ENCODE measurements at regions not wholly inside any gene's neighbourhood (a gene's known extent, or its start where the extent isn't known, plus 50 kb on each side); places are given as distances from the start of the nearest gene placed in this dataset.

DNA sequence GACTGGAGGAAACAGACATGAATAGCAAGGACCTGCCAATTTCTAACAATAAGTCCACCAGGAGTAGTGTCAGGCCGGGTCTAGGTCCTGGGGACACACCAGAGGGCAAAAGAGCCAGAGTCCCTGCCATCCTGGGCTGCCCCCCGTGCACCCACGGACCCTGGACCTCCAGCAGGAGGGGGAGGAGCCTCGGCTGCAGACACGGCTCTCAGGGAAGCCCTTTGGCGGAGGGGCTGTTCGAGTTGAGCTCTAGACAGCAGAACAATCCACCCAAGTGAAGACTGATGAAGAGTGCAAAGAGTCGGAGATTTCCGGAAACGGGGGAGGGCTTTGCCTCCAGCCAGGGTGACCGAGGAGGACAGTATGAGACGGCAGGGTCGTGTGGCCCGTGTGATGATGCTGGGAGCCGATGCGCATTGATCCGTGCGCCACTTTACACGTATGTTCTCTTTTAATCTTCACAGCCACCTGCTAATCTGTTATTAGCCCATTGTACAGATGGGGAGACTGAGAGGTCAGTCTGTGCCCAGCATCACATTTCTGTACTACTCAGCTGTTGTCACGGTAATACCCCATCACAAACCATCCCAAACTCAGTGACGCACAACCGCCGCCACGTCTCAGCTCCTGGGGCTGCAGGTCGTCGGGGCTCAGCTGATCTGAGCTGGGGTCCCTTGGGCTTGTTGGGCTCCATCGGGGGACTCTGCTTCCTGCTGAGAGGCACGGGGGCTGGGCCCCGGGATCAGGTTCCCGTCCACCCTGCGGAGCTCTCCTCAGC is 502.0 kb downstream of the PREX1 start:
- in situ Hi-C loops (cut with MboI; ENCODE audit: low pct_unique_long_range_greater_than_20kb in 2 of 9, low sequenced_read_pairs in 9 of 9, unreplicated experiment in 9 of 9), result no loop called here
- WGBS, 10 experiments, result 80 to 100% (median 87%) methylated on average over 1 to 13 of the region's 31 CpGs; no CpG with 5 or more reads in 4 of the 10 experiments
- no peak overlapping the region for H3K27ac ChIP-seq
- ATAC-seq (replicated peaks in 6 of 8), result no peak
- peaks cover 25 to 35% of the 10 kb centered on the region in 2 donors for H3K4me1 ChIP-seq (replicated peaks in 1 of 2)
- H3K4me3 ChIP-seq, result no peak overlapping the region

DNA sequence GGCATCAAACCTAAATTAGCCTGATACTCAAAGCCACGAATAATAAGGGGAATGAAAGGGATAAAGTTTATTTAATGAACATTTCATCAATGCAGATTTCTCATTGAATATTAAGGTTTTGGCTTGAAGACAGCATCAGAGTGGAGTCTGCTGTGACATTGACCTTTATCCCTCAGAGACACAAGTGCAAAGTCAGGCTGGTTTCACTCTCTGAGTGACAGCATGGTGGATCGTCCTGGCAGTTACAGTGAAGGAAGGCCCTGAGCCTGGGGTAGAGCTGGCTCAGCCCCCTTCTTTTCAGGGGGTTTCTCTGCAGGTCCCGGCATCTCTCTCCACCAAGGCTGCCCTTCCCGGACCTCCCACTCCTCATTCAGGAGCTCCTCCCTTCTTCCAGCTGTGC is 503.1 kb downstream of the PREX1 start:
- WGBS, 10 experiments, result 40 to 100% (median 70%) methylated on average over 1 to 4 of the region's 4 CpGs; no CpG with 5 or more reads in 1 of the 10 experiments
- Histone ChIP-seq H3K4me1 (replicated peaks in 1 of 2) (peaks cover 22 to 24% of the 10 kb centered on the region in 2 donors), H3K4me3 (no peak overlapping the region), H3K27ac (no peak overlapping the region)
- no peak for ATAC-seq (replicated peaks in 6 of 8)
- in situ Hi-C loops (cut with MboI; ENCODE audit: low pct_unique_long_range_greater_than_20kb in 2 of 9, low sequenced_read_pairs in 9 of 9, unreplicated experiment in 9 of 9), result loop anchor here in 1 of 9 experiments (25.0 kb wide), 1 partner anchor 288 kb away; no protein-coding TSS in a partner anchor

DNA sequence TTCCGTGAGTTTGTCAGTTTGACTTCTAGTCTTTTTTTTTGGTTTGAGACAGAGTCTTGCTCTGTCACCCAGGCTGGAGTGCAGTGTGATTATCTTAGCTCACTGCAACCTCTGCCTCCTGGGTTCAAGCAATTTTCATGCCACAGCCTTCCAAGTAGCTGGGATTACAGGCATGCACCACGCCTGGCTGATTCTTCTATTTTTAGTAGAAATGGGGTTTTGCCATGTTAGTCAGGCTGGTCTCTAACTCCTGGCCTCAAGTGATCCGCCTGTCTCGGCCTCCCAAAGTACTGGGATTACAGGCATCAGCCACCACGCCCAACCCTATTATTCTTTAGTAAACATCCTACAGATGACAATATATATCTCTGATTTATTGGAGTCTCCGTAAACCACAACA is 506.5 kb downstream of the PREX1 start:
- H3K4me1 ChIP-seq (replicated peaks in 1 of 2), result peaks cover 7 to 13% of the 10 kb centered on the region in 2 donors
- in situ Hi-C loops (cut with MboI; ENCODE audit: low pct_unique_long_range_greater_than_20kb in 2 of 9, low sequenced_read_pairs in 9 of 9, unreplicated experiment in 9 of 9), result loop anchor here in 1 of 9 experiments (25.0 kb wide), 1 partner anchor 291 kb away; no protein-coding TSS in a partner anchor
- 38 to 100% (median 93%) methylated on average over 1 to 6 of the region's 6 CpGs for WGBS, 10 experiments
- ATAC-seq (replicated peaks in 6 of 8), result no peak
- H3K27ac ChIP-seq, result no peak overlapping the region
- no peak overlapping the region for H3K4me3 ChIP-seq

DNA sequence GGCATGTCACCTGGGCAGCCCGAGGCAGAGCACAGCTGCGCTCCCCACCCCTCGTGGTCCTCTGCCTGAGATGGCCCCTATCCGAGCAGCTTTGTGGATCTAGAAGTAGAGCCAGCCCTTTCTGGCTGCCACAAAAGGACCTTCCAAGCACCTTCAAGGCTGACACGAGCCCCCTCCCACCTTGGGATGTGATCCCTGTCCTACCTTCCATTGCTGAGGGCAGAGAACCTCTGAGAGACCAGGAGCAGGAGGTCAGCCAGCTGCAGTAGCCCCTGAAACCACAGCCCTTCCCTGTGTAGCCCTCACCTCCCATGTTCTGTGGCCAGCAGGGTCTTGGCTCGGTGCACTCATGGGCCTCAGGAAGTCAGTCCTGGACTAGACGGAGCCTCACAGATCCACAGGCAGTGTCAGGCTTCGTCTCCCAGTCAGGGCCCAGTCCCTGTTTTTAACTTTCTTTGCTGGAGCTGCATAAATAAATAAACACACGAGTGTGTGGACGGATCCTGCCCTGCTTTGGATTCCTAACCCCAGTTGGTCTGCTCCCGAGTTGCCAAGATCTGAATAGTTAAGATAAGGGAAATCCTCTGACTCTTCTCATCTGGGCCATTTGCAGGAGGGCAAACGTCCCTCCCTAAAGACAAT is 507.7 kb downstream of the PREX1 start:
- 9 to 91% (median 72%) methylated on average over 2 to 8 of the region's 12 CpGs; no CpG with 5 or more reads in 2 of the 10 experiments for WGBS, 10 experiments
- no peak overlapping the region for H3K27ac ChIP-seq
- peak in 5 of 8 experiments; percentile 8 to 87 (median 66) for ATAC-seq (replicated peaks in 6 of 8)
- peaks cover 7 to 12% of the 10 kb centered on the region in 2 donors for H3K4me1 ChIP-seq (replicated peaks in 1 of 2)
- in situ Hi-C loops (cut with MboI; ENCODE audit: low pct_unique_long_range_greater_than_20kb in 2 of 9, low sequenced_read_pairs in 9 of 9, unreplicated experiment in 9 of 9), result loop anchor here in 1 of 9 experiments (25.0 kb wide), 1 partner anchor 292 kb away; no protein-coding TSS in a partner anchor
- H3K4me3 ChIP-seq, result no peak overlapping the region

DNA sequence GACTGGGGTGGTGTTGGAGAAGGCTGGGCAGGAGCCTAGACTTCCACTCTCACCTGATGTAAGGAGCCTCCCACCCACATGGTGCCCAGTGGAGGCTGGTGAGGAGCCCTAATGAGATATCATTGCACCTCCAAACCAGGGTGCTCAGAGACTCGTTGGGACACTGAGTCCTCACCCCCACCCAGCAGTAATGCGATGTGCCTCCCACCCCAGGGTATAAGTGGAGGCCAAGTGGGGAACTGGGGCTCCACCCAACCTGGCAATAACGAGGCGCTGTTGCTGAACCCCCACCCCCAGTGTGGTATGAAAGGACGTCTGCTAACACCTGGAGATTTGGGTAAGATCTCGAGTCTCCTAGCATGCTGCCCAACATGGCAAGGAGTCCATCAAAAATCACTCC is 510.2 kb downstream of the PREX1 start:
- 33 to 87% (median 40%) methylated on average over 1 to 4 of the region's 6 CpGs; no CpG with 5 or more reads in 5 of the 10 experiments for WGBS, 10 experiments
- Histone ChIP-seq H3K27ac (no peak overlapping the region), H3K4me3 (no peak overlapping the region), H3K4me1 (replicated peaks in 1 of 2) (peaks cover 7 to 16% of the 10 kb centered on the region in 2 donors)
- in situ Hi-C loops (cut with MboI; ENCODE audit: low pct_unique_long_range_greater_than_20kb in 2 of 9, low sequenced_read_pairs in 9 of 9, unreplicated experiment in 9 of 9), result loop anchor here in 1 of 9 experiments (25.0 kb wide), 1 partner anchor 295 kb away; no protein-coding TSS in a partner anchor
- no peak for ATAC-seq (replicated peaks in 6 of 8)

DNA sequence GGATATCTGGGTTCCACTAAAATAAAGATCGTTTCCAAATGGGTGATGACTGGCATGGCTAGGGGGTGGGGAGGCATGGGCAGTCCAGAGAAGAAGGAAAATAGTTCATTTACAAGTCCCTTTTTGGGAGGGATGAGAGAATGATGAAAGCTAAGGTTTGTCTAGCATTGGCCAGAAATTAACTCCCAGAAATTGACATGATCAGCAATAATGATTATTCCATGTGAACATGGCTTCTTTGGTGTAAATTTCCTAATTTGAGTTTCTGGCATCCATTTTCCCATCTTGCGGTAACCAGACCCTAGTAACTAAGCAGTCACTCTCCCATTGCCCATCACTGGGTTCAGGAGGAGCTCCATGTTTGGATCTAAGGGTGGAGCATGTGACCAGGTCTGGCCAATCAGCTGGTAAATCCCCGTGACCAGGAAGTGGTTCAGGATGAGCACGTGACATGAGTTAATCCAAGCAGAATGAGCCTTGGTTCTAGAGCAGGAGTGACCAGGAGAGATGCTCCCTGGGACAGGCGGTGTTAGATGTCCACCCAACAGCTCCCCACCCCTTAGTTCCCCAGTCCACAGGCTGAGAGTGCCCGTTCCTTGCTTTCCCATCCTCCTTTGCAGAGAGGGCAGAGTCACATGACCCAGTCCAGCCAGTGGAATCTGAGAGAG is 512.7 kb downstream of the PREX1 start:
- H3K4me1 ChIP-seq (replicated peaks in 1 of 2), result peaks cover 6 to 12% of the 10 kb centered on the region in 2 donors
- no peak for ATAC-seq (replicated peaks in 6 of 8)
- H3K27ac ChIP-seq, result no peak overlapping the region
- 0 to 100% (median 96%) methylated on average over 1 to 5 of the region's 6 CpGs; no CpG with 5 or more reads in 2 of the 10 experiments for WGBS, 10 experiments
- in situ Hi-C loops (cut with MboI; ENCODE audit: low pct_unique_long_range_greater_than_20kb in 2 of 9, low sequenced_read_pairs in 9 of 9, unreplicated experiment in 9 of 9), result loop anchor here in 1 of 9 experiments (25.0 kb wide), 1 partner anchor 297 kb away; no protein-coding TSS in a partner anchor
- H3K4me3 ChIP-seq, result no peak overlapping the region

DNA sequence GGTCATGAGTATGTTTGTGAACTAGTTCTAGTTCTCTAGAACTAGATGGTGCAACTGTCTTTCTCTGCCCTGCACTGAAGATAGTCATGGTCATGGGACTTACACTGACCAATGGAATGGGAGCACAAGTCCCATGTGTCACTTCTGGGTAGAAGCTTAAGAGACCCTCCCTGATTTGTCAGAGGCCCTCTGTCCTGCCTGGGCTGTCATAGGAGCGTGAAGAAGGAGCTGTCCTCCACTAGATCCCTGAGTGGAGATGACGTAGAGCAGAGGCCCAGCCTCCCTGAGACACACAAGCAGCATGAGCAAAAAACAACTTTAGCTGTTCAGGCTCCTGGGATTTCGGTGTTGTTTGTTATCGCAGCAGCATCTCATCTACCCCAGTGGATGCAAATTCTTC is 514.5 kb downstream of the PREX1 start:
- in situ Hi-C loops (cut with MboI; ENCODE audit: low pct_unique_long_range_greater_than_20kb in 2 of 9, low sequenced_read_pairs in 9 of 9, unreplicated experiment in 9 of 9), result loop anchor here in 1 of 9 experiments (25.0 kb wide), 1 partner anchor 299 kb away; no protein-coding TSS in a partner anchor
- Histone ChIP-seq H3K27ac (no peak overlapping the region), H3K4me3 (no peak overlapping the region), H3K4me1 (replicated peaks in 1 of 2) (peaks cover 11 to 12% of the 10 kb centered on the region in 2 donors)
- WGBS, 10 experiments, result 74 to 100% (median 91%) methylated on average over 1 to 4 of the region's 4 CpGs; no CpG with 5 or more reads in 4 of the 10 experiments
- ATAC-seq (replicated peaks in 6 of 8), result peak in 5 of 8 experiments; percentile 22 to 91 (median 52)

DNA sequence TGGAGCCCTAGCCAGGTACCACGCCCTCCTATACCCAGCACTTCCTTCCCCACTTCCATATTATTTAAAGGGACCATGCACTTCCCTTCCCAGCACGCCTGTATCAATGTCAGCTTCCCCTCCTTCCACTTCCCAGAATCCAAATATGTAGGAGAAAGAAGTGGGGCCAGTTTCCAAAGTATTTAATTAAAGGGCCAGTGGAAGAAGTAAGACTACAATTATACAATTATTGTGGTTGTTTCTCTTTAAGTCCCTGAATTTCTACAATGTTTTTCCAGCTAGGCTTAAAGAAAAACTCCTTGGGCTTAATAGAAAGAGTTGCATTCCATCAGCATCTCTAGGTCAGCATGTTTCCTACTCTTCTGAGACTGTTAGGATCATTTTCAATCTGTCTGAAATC is 515.8 kb downstream of the PREX1 start:
- Histone ChIP-seq H3K27ac (no peak overlapping the region), H3K4me1 (replicated peaks in 1 of 2) (peaks cover 12 to 14% of the 10 kb centered on the region in 2 donors), H3K4me3 (no peak overlapping the region)
- WGBS, 10 experiments, result 0 to 100% (median 81%) methylated on average over 1 to 2 of the region's 2 CpGs; no CpG with 5 or more reads in 6 of the 10 experiments
- no peak for ATAC-seq (replicated peaks in 6 of 8)
- in situ Hi-C loops (cut with MboI; ENCODE audit: low pct_unique_long_range_greater_than_20kb in 2 of 9, low sequenced_read_pairs in 9 of 9, unreplicated experiment in 9 of 9), result loop anchor here in 1 of 9 experiments (25.0 kb wide), 1 partner anchor 300 kb away; no protein-coding TSS in a partner anchor

DNA sequence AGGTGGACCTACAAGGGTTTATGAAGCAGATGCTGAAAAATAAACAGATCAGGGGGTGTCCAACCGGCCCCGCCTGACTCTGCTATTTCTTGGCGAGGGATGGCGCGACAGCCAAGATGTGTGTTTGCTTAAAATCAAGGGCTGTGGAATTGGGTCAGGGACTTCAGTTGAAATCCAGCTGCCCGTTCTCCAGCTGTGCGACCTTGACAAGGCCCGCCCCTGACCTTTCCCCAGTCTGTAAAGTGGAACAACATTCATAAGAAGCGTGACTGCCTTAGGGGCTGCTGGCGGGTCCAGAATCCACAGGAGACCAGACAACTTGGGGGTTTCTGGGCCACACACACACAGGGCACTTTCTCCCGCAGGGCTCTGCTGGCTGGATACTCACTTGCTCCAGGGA is 517.5 kb downstream of the PREX1 start:
- Histone ChIP-seq H3K4me1 (replicated peaks in 1 of 2) (peaks cover 12 to 14% of the 10 kb centered on the region in 2 donors), H3K27ac (no peak overlapping the region), H3K4me3 (no peak overlapping the region)
- ATAC-seq (replicated peaks in 6 of 8), result no peak
- 40 to 100% (median 94%) methylated on average over 1 to 8 of the region's 11 CpGs; no CpG with 5 or more reads in 5 of the 10 experiments for WGBS, 10 experiments
- in situ Hi-C loops (cut with MboI; ENCODE audit: low pct_unique_long_range_greater_than_20kb in 2 of 9, low sequenced_read_pairs in 9 of 9, unreplicated experiment in 9 of 9), result loop anchor here in 1 of 9 experiments (25.0 kb wide), 1 partner anchor 302 kb away; no protein-coding TSS in a partner anchor

DNA sequence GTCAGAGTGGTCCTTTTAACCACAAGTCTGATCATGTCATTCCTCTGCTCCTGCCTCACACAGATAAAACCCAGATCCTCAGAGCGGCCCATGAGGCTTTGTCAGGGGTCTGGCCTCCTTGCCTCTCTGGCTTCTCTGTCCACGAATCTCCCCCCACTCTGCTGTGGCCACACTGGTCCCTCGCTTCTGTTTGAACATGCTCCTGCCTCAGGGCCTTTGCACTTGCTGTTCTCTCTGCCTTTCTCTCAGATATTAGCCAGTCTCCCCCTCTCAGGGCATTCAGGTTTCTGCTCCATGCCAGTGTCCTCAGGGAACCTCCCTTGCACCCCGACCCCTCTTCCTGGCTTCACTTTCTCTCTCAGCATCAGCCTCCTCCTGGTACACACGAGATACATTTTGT is 518.5 kb downstream of the PREX1 start:
- Histone ChIP-seq H3K27ac (no peak overlapping the region), H3K4me3 (no peak overlapping the region), H3K4me1 (replicated peaks in 1 of 2) (peaks cover 8 to 10% of the 10 kb centered on the region in 2 donors)
- in situ Hi-C loops (cut with MboI; ENCODE audit: low pct_unique_long_range_greater_than_20kb in 2 of 9, low sequenced_read_pairs in 9 of 9, unreplicated experiment in 9 of 9), result loop anchor here in 1 of 9 experiments (25.0 kb wide), 1 partner anchor 303 kb away; no protein-coding TSS in a partner anchor
- WGBS, 10 experiments, result 0 to 100% (median 86%) methylated on average over 1 to 2 of the region's 5 CpGs; no CpG with 5 or more reads in 4 of the 10 experiments
- no peak for ATAC-seq (replicated peaks in 6 of 8)

DNA sequence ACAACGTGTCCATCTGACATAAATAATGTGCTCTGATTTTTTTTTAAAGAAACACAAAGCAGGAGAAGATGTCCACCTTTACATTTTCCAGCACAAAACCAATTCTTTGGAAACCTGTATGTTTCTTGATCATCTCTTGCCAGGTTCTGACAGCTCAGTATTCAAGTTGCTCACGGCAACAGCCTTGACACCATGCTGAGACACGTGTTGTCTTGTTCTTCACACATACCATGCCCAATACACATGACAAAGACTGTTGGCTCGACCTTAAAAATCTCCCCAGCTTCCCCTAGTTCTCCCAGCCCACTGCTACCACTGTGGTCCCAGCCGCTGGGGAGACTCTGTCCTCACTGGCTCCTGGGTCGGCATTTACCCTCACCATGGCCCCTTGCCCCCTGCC is 518.9 kb downstream of the PREX1 start:
- in situ Hi-C loops (cut with MboI; ENCODE audit: low pct_unique_long_range_greater_than_20kb in 2 of 9, low sequenced_read_pairs in 9 of 9, unreplicated experiment in 9 of 9), result loop anchor here in 1 of 9 experiments (25.0 kb wide), 1 partner anchor 303 kb away; no protein-coding TSS in a partner anchor
- no peak for ATAC-seq (replicated peaks in 6 of 8)
- WGBS, 10 experiments, result 0 to 73% (median 23%) methylated on average over 1 to 4 of the region's 6 CpGs; no CpG with 5 or more reads in 1 of the 10 experiments
- peaks cover 4 to 6% of the 10 kb centered on the region in 2 donors for H3K4me1 ChIP-seq (replicated peaks in 1 of 2)
- H3K4me3 ChIP-seq, result no peak overlapping the region
- no peak overlapping the region for H3K27ac ChIP-seq

DNA sequence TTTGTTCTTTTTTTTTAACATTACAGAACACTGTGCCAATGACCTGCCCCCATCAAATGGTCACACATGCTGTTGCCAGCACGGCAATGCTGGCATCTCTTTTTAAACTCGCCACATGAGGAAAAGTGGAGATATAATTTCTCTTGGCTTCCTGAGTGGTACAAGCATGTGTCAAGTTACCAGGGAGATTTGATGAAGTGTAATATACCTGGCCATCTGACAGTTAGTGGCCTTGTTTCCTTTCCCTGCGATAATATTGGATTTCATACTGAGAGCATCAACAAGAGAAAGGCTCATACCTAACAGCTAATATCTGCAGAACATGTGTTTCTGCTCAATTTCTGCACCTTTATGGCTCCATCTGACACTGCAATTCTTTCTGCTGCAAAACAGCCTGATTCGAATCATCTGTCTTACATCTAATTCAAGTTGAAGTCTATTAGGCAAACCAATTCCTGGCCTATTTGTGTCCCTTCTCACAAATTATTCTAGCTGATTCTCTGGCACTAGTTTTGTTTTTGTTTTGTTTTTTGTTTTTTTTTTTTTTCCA is 519.5 kb downstream of the PREX1 start:
- ATAC-seq (replicated peaks in 6 of 8), result no peak
- no peak overlapping the region for H3K27ac ChIP-seq
- WGBS, 10 experiments, result 29 to 100% (median 70%) methylated on average over 1 to 4 of the region's 4 CpGs
- in situ Hi-C loops (cut with MboI; ENCODE audit: low pct_unique_long_range_greater_than_20kb in 2 of 9, low sequenced_read_pairs in 9 of 9, unreplicated experiment in 9 of 9), result loop anchor here in 1 of 9 experiments (25.0 kb wide), 1 partner anchor 304 kb away; no protein-coding TSS in a partner anchor
- H3K4me3 ChIP-seq, result no peak overlapping the region
- H3K4me1 ChIP-seq (replicated peaks in 1 of 2), result peaks cover 4 to 6% of the 10 kb centered on the region in 2 donors

Measured in motor neuron (in vitro differentiated cells).